Neural progenitor cell (in vitro differentiated cells): ENCODE measurements at regions not wholly inside any gene's neighbourhood (a gene's known extent, or its start where the extent isn't known, plus 50 kb on each side); places are given as distances from the start of the nearest gene placed in this dataset.

ENCODE experiments used
- EZH2 ChIP-seq: fragments of 200-600 bp; sonication (generic); IDR thresholded peaks from 2 replicates; pipeline ENCODE4 v1.6.1; 2017; ENCODE audit warnings: antibody characterized with exemption, mild to moderate bottlenecking, moderate library complexity
- EZH2phosphoT487 ChIP-seq: fragments of 200-600 bp; sonication (generic); IDR thresholded peaks from 2 replicates; pipeline ENCODE4 v1.6.1; 2017; ENCODE audit warnings: antibody characterized with exemption
- TF ChIP-seq, protein P1 (sequence below): fragments of 200-600 bp; sonication (generic); IDR thresholded peaks from 2 replicates; pipeline ENCODE4 v1.5.1; 2017; ENCODE audit warnings: antibody characterized with exemption, mild to moderate bottlenecking

DNA sequence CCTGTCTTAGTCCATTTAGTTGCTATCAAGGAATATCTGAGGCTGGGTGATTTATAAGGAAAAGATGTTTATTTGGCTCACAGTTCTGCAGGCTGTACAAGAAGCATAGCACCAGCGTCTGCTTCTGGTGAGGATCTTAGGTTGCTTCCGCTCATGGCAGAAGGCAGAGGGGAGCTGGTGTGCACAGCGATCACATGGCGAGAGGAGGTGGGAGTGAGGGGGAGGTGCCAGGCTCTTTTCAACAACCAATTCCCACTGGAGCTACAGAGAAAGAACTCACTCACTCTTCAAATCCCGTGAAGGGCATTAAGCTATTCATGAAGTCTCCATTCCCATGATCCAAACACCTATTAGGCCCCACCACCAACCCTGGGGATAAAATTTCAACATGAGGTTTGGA, 371.6 kb downstream of the SH2D4B start:
- TF ChIP-seq EZH2phosphoT487 (no peak), EZH2 (no peak)
- TF ChIP-seq, protein P1, sequence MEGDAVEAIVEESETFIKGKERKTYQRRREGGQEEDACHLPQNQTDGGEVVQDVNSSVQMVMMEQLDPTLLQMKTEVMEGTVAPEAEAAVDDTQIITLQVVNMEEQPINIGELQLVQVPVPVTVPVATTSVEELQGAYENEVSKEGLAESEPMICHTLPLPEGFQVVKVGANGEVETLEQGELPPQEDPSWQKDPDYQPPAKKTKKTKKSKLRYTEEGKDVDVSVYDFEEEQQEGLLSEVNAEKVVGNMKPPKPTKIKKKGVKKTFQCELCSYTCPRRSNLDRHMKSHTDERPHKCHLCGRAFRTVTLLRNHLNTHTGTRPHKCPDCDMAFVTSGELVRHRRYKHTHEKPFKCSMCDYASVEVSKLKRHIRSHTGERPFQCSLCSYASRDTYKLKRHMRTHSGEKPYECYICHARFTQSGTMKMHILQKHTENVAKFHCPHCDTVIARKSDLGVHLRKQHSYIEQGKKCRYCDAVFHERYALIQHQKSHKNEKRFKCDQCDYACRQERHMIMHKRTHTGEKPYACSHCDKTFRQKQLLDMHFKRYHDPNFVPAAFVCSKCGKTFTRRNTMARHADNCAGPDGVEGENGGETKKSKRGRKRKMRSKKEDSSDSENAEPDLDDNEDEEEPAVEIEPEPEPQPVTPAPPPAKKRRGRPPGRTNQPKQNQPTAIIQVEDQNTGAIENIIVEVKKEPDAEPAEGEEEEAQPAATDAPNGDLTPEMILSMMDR = no peak
